Ishikawa (cell line): ENCODE measurements at regions not wholly inside any gene's neighbourhood (a gene's known extent, or its start where the extent isn't known, plus 50 kb on each side); places are given as distances from the start of the nearest gene placed in this dataset.

ENCODE experiments used
- CEBPB ChIP-seq: IDR thresholded peaks from 2 replicates; pipeline ENCODE4 v1.6.1; 2012
- CREB1 ChIP-seq: IDR thresholded peaks from 2 replicates; pipeline ENCODE4 v1.6.1; 2012; ENCODE audit warnings: low read depth
- EGR1 ChIP-seq: IDR thresholded peaks from 2 replicates; pipeline ENCODE4 v1.6.1; 2012
- EP300 ChIP-seq: IDR thresholded peaks from 2 replicates; pipeline ENCODE4 v1.6.1; 2012; ENCODE audit warnings: borderline replicate concordance
- FOXM1 ChIP-seq: IDR thresholded peaks from 2 replicates; pipeline ENCODE4 v1.6.1; 2012; ENCODE audit warnings: low read depth, borderline replicate concordance
- MAX ChIP-seq: IDR thresholded peaks from 2 replicates; pipeline ENCODE4 v1.6.1; 2012
- NFIC ChIP-seq: IDR thresholded peaks from 2 replicates; pipeline ENCODE4 v1.6.1; 2012
- RAD21 ChIP-seq: IDR thresholded peaks from 2 replicates; pipeline ENCODE4 v1.6.1; 2012; ENCODE audit warnings: low read depth
- REST ChIP-seq: IDR thresholded peaks from 2 replicates; pipeline ENCODE4 v1.6.1; 2012; ENCODE audit warnings: low read depth, mild to moderate bottlenecking
- TAF1 ChIP-seq: IDR thresholded peaks from 2 replicates; pipeline ENCODE4 v1.6.1; 2012; ENCODE audit warnings: low read depth, mild to moderate bottlenecking
- TCF12 ChIP-seq: IDR thresholded peaks from 2 replicates; pipeline ENCODE4 v1.6.1; 2012; ENCODE audit warnings: low read depth
- TEAD4 ChIP-seq: IDR thresholded peaks from 2 replicates; pipeline ENCODE4 v1.6.1; 2012
- USF1 ChIP-seq: IDR thresholded peaks from 2 replicates; pipeline ENCODE4 v1.6.1; 2012
- YY1 ChIP-seq: IDR thresholded peaks from 2 replicates; pipeline ENCODE4 v1.6.1; 2012; ENCODE audit warnings: low read depth
- ZBTB7A ChIP-seq: IDR thresholded peaks from 2 replicates; pipeline ENCODE4 v1.6.1; 2012; ENCODE audit warnings: low read depth

GRCh38 chr4:148998719-148999118 is 556.5 kb upstream of the NR3C2 start:
- TF ChIP-seq MAX: no peak
- peak; percentile 72 for TF ChIP-seq RAD21
- TF ChIP-seq USF1: no peak

GRCh38 chr4:148986951-148987350 is 544.7 kb upstream of the NR3C2 start:
- TF ChIP-seq REST (no peak), TEAD4 (no peak), EGR1 (no peak), MAX (no peak), CEBPB (no peak), CREB1 (no peak), NFIC (no peak), ZBTB7A (no peak)

- TF ChIP-seq CREB1: no peak
Observed at GRCh38 chr4:148984951-148985350, 542.7 kb upstream of the NR3C2 start.

- TF ChIP-seq TAF1: no peak
- TF ChIP-seq MAX: no peak
- no peak for TF ChIP-seq CREB1
- TF ChIP-seq TCF12: no peak
Observed at GRCh38 chr4:148982200-148982599, 540.0 kb upstream of the NR3C2 start.

GRCh38 chr4:148980782-148981480 is 538.7 kb upstream of the NR3C2 start:
- TF ChIP-seq CREB1: no peak
- no peak for TF ChIP-seq REST
- no peak for TF ChIP-seq USF1
- TF ChIP-seq TEAD4: no peak
- no peak for TF ChIP-seq EGR1
- TF ChIP-seq YY1: no peak
- no peak for TF ChIP-seq NFIC
- TF ChIP-seq CEBPB: no peak

GRCh38 chr4:148978301-148978700 is 536.1 kb upstream of the NR3C2 start:
- no peak for TF ChIP-seq FOXM1
- no peak for TF ChIP-seq TAF1

GRCh38 chr4:148975464-148975863 is 533.2 kb upstream of the NR3C2 start:
- no peak for TF ChIP-seq NFIC
- no peak for TF ChIP-seq ZBTB7A
- TF ChIP-seq RAD21: no peak
- TF ChIP-seq TAF1: no peak
- TF ChIP-seq MAX: no peak
- no peak for TF ChIP-seq TEAD4
- no peak for TF ChIP-seq CEBPB
- no peak for TF ChIP-seq REST
- TF ChIP-seq TCF12: no peak
- no peak for TF ChIP-seq EGR1
- TF ChIP-seq USF1: no peak
- no peak for TF ChIP-seq CREB1
- TF ChIP-seq EP300: no peak
- no peak for TF ChIP-seq FOXM1
- TF ChIP-seq YY1: no peak
